OCI-M1 (cell line): ENCODE measurements at regions not wholly inside any gene's neighbourhood (a gene's known extent, or its start where the extent isn't known, plus 50 kb on each side); places are given as distances from the start of the nearest gene placed in this dataset.

Experiments
- DNase-seq: peaks from one replicate; lab custom pipeline; 2025; lab: John Stamatoyannopoulos, UW

GRCh38 chr10:62453274-62453673 lies 79.1 kb downstream of the ZNF365 start:
- DNase-seq = no peak

- no peak for DNase-seq
Observed at GRCh38 chr10:62454687-62455397, 80.7 kb downstream of the ZNF365 start.

GRCh38 chr10:62456611-62457101 lies 82.5 kb downstream of the ZNF365 start:
- DNase-seq = no peak

DNA sequence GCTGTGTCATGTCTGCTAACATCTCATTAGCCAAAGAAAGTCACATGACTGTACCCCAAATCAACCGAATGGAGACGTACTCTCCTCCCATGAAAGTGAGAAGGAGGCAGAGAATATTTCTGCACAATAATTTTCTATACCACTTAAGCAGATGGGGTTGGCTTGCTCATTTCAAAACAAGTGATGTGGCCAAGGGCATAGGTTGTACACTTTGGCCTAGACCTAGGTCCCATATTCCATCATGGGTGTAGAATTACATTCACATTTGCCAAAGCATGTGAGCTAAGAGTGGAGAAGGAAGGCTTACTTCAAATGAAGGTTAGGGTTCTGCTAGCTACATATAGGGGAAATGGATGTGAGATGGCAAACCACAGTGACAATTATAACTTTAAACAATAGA lies 83.0 kb downstream of the ZNF365 start:
- no peak for DNase-seq

- DNase-seq = no peak
Observed at GRCh38 chr10:62457598-62457997, 83.4 kb downstream of the ZNF365 start.

DNA sequence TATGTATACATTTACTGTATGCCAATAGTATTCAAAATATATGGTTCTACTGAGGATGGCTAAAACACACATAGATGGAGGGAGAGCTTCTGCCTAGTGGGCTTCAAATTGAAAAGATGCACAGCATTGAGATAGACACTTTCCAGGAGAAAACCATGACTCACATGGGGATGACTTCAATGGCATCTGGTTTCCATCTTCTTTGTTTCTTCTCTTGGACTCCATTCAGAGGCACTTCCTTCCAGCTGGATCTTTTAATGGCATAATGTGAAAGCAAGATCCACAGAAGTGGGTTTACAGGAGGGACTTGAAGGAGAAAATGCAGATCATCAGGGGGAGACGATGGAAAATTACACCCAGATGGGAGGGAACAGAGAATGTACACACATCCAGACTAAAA lies 84.9 kb downstream of the ZNF365 start:
- no peak for DNase-seq

DNA sequence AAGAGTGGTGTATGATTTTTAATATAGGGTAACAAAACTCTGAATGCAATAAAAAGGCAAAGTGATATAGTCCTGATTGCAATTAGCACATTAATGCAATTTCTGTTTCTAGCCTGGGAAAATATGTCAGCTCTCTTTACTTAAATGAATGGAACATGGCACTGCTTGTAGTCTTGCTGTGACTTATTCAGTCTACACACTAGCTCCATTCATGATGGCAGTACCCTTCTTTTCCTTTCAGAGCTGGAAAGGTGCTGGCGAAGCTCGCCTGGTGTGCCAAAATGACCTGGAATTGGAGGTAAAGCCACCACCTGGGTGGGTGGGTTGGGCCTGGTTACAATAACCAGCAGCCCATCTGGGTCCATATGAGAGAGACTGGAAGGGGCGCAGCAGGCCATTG lies 85.3 kb downstream of the ZNF365 start:
- no peak for DNase-seq

DNA sequence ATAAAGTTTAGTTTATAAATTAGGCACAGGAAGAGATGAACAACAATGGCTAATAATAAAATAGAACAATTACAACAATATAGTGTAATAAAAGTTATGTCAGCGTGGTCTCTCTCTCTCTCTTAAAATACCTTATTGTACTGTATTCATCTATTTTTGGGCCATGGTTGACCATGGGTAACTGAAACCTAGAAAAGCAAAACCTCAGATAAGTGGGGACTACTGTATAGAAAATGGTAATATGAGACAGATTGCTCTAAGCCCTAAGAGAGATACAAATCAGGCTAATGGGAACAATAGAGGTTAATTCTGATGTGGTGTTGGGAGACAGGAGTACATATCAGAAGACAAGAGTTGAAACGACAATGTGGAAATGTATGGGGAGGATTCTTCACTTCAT lies 86.2 kb downstream of the ZNF365 start:
- no peak for DNase-seq

DNA sequence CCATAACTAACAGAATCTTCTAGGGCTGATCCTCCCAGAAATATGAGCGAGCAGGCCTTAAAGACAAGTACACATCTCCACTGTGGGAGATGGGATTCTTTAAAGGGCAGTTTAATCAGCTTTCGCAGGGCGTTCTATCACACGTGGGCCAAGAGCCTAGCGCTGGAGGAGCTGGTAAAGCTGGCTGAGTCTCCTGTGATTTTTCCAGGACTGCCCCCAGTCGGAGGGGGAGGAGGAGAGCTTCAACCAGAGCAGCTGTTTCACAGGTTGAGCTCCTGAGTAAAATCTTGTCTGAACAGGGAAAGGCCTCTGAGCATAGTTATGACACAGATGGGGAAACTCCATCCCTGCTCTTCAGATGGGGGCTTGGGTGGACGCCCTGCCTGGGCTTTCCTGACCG lies 87.0 kb downstream of the ZNF365 start:
- DNase-seq = no peak

DNA sequence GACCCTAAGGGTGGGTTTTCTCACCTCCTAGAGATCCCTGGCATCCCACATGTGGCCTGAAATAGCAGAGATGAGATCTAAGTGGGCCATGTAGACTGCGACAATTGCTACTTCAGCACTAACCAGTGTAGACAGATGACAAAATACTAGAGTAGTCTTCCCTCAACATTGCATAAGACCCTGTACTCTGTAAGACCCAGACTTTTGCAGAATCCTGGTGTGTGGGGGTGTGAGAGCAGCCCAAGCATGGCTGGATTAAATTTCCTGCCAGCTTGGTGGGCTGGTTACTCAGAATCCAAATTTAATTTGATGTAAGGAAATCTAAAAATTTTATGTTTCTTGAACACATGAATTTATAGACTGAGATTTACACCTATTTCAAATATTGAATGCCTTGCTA lies 88.3 kb downstream of the ZNF365 start:
- DNase-seq = no peak

GRCh38 chr10:62463364-62463763 lies 89.2 kb downstream of the ZNF365 start:
- DNase-seq = no peak

DNA sequence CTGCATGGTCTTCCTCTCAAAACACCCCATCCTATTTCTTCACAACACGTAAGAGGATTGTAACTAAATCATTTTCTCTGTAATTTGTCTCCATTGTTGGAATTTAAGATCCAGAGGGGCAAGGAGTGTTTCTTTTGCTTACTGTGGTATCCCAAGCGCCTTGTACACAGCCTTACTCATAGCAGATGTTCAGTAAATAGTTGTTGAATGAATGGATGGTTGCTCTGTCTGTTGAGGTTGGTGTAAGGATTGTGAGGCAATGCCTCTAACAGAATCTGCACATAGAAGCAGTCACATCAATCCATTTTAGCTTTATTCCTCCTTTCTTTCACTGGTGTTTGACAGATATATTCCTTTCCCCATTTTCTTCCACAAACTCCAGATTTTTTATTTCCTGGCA lies 90.1 kb downstream of the ZNF365 start:
- DNase-seq = no peak

DNA sequence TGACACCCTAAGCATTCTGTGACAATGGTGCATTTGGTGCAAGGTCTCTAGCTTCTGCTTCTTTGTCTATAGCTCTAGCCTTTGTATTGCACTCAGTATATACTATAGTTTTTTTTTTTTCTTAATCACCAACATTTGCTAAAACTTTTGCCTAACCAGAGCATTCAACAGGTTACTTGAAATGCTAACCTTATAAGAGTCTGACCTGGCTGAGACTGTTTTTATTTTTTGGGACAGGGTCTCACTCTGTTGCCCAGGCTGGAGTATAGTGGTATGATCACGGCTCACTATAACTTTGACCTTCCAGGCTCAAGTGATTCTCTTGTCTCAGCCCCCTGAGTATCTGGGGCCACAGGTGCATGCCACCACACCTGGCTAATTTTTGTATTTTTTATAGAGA lies 92.4 kb downstream of the ZNF365 start:
- no peak for DNase-seq

DNA sequence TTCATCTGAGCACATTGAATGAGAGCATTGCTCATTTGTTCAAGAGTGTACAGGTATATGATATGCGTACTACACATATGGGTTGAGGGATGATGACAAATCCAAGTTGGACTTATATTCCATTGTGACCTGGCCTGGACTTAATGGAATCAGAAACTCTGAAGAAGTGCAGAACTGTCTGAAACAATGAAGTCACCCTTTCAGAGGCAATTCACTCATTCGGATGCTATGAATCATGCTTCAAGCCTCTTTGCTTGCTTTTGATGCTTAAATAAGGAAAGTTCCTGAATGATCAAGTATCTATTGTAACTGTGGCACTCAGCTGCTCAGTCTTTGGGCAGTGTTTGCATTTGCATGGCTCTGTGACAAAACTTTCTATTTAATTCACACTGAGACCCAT lies 93.4 kb downstream of the ZNF365 start:
- DNase-seq = no peak

GRCh38 chr10:62471711-62472110 lies 97.5 kb downstream of the ZNF365 start:
- DNase-seq = no peak

DNA sequence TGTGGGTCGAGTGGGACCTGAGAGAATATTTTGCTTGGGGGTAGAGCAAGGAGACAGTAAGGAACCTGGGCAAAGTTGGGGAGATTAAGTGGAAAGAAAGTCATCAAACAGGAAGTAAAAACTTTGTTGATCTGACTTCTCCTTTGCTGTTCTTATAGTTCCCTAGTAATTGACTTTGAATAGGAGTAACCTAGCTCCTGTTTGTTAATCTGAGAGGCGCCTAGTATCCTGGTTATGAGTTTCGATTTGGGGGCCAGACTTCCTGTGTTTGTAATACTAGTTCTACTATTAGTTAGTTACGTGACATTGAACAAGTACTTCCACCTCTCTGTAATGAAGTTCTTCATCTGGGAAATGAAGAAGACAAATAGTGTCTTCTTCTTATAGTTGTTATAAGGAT lies 99.1 kb downstream of the ZNF365 start:
- no peak for DNase-seq

DNA sequence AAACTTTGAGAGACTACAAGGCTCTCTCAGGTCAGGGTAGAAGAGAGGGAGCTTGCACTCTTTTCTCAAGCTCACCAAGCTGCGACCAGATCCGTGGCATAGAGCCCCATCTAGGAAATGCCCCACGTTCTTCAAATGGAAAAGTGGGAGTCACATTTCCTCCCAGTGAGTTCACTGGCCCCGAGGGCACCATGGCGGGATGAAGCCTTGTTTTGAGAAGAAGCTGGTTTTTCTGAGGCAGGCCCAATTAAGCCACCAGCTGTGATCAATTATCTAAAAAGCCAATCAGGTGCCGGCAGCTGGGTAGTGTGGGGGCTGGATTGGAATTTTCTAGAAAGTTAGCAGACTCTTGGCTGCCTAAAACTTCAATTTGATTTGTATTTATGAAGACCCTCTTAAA lies 101.4 kb downstream of the ZNF365 start:
- no peak for DNase-seq

DNA sequence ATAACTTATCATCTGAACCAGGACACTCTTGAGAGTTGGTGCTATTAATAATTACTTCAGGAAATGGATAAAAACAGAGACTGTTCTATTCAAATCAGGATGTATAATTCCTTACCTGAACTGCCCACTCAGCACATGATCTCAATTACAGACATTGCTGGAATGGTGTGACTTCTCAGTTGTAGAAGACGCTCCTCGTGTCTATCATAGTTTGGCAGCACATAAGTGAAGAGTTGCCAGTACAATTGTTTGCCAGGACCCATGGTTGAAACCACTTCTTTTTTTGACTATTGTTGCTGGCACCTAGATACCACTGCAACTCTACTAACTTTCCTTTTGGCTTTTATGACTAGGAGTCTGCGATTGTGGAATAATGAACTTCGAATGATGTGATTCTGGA lies 105.4 kb downstream of the ZNF365 start:
- DNase-seq = no peak

GRCh38 chr10:62480196-62480595 lies 106.0 kb downstream of the ZNF365 start:
- no peak for DNase-seq

DNA sequence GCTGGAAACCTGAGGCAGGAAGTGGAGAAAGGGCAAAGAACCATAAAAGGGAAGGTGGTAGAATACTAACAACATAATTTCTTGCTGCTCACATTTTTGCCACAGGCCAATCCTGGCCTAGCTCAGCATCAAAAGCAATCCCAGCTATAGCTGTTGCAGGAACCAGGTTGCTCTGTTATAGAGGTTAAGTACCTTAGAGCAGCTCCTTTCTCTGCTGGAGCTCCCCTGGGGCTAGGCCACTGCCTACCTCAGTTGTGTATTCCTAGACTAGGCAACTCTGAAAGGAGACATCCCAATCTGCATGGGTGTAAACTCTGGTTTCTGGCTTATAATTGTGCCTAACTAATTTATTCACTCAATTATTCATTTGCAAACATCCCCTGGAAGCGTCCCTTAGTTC lies 108.4 kb downstream of the ZNF365 start:
- no peak for DNase-seq

- DNase-seq = no peak
Observed at GRCh38 chr10:62491597-62491996, 117.4 kb downstream of the ZNF365 start.

- peak; percentile 43 for DNase-seq
Observed at GRCh38 chr10:62492012-62492869, 118.1 kb downstream of the ZNF365 start.

DNA sequence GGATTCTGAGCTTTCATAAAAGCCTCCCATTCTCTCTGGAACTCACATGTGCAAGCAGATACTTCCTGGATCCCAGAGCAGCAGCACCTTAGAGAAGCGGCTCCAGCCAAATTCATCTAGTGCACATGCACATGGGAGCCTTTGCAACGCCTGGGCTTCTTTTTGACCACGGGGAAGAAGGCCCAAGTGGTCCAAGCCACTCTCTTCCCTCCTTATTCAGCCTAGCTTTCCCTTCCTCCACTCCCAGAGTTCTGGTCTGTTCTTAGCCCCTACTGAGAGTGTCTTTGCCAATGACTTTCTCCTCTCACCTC lies 118.7 kb downstream of the ZNF365 start:
- no peak for DNase-seq

GRCh38 chr10:62496925-62497324 lies 122.8 kb downstream of the ZNF365 start:
- no peak for DNase-seq
